ENCODE measurements at regions not wholly inside any gene's neighbourhood (a gene's known extent, or its start where the extent isn't known, plus 50 kb on each side); places are given as distances from the start of the nearest gene placed in this dataset.

DNA sequence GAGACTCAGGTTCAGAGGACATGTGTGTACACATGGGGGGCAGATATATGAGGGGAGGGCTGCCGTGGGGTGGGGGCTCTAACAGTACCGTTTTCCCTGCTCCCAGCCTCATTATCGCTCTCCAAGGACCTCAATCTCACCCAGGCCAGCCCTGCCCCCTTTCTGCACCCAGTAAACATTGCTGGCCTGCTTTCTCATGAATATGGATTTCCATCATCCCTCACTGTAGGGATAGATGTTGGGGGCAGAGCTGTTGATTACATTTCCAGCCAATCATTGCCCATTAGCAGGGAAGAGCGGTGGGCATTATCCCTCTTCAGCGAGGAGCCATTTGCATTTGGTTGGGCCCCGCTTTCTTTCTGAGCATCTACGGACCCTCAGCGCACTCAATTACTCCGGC is 273.8 kb downstream of the RPS6KC1 start:
- no peak overlapping the region for H3K4me3 Mint-ChIP-seq
- no peak for ATAC-seq (replicated peaks)
- H3K4me1 Mint-ChIP-seq: no peaks in the 10 kb centered on the region
- H3K27me3 Mint-ChIP-seq: no peaks in the 10 kb centered on the region
- no peaks in the 10 kb centered on the region for H3K9me3 Mint-ChIP-seq
- H3K27ac Mint-ChIP-seq: no peak overlapping the region
- no peak for DNase-seq
- no peaks in the 10 kb centered on the region for H3K36me3 Mint-ChIP-seq

DNA sequence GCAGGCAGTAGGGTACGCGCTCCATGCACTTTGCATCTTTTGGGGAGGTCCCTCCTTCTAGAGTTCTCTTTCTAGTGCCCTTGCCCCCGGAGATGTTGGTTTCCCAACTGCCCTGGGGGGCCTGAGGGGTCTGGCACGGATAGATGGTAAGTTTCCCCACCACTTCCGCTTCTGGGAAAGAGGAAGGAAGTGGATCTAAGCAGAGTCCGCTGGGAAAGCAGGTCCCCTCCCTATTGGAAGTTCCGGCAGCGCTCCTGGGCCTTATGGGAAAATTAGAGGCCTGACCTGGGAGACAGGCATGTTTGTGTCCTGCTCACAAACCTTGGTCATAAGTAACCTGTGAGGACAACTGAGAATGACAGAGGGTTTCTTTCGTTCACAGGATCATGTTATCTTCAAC is 274.4 kb downstream of the RPS6KC1 start:
- no peaks in the 10 kb centered on the region for H3K36me3 Mint-ChIP-seq
- DNase-seq (no peak), ATAC-seq (replicated peaks) (no peak)
- H3K4me3 Mint-ChIP-seq: no peak overlapping the region
- no peaks in the 10 kb centered on the region for H3K27me3 Mint-ChIP-seq
- no peak overlapping the region for H3K27ac Mint-ChIP-seq
- H3K4me1 Mint-ChIP-seq: no peaks in the 10 kb centered on the region
- H3K9me3 Mint-ChIP-seq: no peaks in the 10 kb centered on the region

DNA sequence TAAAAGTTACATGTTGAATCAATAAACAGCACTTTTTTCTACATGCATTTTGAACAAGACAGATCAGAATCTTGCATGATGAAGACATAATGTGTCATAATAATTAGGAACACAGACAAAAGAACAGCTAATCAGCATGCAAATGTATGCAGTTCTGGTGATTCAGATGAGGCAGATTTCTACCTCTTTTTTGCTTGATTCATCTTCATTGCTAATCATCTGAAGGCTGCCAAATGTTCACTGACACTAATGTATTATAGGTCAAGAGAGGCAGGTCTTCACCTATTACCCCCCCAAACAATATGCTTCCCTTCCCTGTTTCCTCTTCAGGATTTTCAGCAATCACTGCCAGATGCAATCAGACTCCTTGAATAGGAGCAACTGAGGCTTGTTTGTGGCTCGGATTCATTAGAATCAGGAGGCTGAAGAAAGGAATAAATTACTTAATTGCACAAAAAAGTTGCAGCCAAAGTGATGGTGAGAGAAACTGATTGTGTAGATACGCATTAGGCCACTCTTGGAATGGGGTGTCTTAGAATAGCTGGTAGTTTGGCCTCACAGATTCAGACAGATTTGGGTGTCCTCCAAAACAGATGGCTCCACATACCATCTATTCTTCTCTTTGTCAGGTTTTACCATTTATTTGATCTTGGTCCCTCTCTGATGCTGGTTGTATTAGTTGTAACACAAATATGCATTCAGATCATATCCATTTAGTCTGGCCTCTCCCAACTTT is 275.4 kb downstream of the RPS6KC1 start:
- no peaks in the 10 kb centered on the region for H3K27me3 Mint-ChIP-seq
- DNase-seq (no peak), ATAC-seq (replicated peaks) (no peak)
- no peaks in the 10 kb centered on the region for H3K36me3 Mint-ChIP-seq
- H3K27ac Mint-ChIP-seq: no peak overlapping the region
- H3K4me3 Mint-ChIP-seq: no peak overlapping the region
- H3K9me3 Mint-ChIP-seq: no peaks in the 10 kb centered on the region
- H3K4me1 Mint-ChIP-seq: no peaks in the 10 kb centered on the region

DNA sequence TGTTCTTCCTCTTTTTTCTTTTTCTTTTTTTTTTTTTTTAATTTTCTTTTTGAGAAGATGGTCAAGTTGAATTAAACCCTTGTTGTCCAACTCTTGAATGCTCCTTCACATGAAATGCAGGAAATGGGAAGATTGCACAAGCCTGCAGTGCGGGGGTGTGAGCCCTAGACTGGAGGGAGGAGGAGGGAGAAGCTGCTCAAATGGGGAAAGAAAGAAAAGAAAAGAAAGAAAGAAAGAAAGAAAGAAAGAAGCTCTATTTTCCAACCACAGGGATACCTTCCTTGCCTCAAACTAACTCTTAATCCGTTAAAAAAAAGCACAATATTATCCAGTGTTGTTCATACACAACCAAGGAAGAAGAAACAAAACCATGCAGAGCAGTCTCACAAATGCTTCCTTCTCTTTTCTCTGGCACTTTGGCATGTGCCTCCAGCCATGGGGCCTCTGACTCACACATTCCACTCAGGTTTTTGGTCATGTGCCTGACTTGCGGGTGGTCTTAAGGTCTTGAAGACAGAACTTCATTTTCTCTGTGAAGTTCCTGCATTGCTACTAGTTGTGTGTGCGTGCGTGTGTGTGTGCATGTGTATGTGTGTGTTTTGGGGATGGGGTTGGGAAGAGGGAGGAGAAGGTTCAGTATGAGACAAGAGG is 276.1 kb downstream of the RPS6KC1 start:
- Mint-ChIP-seq H3K27me3 (no peaks in the 10 kb centered on the region), H3K9me3 (no peaks in the 10 kb centered on the region), H3K4me1 (no peaks in the 10 kb centered on the region), H3K36me3 (no peaks in the 10 kb centered on the region), H3K4me3 (no peak overlapping the region), H3K27ac (no peak overlapping the region)
- ATAC-seq (replicated peaks) (no peak), DNase-seq (no peak)

DNA sequence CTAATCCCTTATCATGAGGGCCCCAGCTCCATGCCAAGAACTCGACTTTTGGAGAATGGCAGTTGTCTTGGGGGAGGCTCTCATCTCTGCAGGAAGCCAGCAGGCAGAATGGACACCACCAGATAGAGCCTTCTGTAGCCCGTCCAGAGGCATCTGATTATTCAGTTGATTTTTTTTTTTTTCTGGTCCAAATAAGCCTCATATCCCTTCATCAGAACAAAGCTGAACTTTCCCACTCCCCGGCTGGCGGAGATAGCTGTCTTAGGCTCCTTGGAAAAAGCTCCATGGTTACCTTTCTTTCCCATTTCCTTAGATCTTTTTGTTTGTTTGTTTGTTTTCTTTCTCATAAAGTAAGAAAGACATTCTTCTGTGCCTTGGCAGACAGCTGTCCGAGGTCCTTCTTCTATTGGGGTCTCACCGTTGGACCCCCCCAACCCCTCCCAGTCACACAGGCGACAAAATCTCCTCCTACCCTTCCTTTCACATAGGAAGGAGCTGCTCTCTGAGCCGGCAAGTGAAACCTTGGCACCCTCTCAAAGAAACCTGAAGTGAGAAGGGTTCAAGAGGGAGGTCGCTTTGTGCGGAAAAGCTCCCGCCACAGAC is 278.5 kb downstream of the RPS6KC1 start:
- H3K4me1 Mint-ChIP-seq: no peaks in the 10 kb centered on the region
- ATAC-seq (replicated peaks) (no peak), DNase-seq (no peak)
- no peak overlapping the region for H3K4me3 Mint-ChIP-seq
- no peaks in the 10 kb centered on the region for H3K36me3 Mint-ChIP-seq
- no peak overlapping the region for H3K27ac Mint-ChIP-seq
- H3K27me3 Mint-ChIP-seq: no peaks in the 10 kb centered on the region
- no peaks in the 10 kb centered on the region for H3K9me3 Mint-ChIP-seq

DNA sequence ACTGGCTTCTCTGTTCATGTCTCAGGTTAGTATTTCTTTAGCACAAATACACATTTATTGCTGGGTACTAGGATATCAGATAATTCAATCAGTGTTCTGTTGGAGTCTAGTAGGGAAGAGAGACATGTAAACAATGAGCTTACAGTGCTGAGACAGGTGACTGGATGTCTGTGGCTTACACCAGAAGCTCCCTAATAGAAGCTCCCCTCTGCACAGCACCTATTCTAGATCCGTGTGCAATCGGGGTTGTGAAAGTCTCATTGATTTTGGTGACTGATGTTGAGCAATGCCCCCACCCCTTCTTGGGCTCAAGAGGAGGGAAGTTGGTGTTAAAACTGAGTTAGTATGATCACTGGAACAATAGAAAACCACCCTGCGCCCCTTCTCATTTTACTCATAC is 279.2 kb downstream of the RPS6KC1 start:
- H3K27me3 Mint-ChIP-seq: no peaks in the 10 kb centered on the region
- no peaks in the 10 kb centered on the region for H3K4me1 Mint-ChIP-seq
- ATAC-seq (replicated peaks) (no peak), DNase-seq (no peak)
- H3K36me3 Mint-ChIP-seq: no peaks in the 10 kb centered on the region
- H3K4me3 Mint-ChIP-seq: no peak overlapping the region
- H3K9me3 Mint-ChIP-seq: no peaks in the 10 kb centered on the region
- no peak overlapping the region for H3K27ac Mint-ChIP-seq

DNA sequence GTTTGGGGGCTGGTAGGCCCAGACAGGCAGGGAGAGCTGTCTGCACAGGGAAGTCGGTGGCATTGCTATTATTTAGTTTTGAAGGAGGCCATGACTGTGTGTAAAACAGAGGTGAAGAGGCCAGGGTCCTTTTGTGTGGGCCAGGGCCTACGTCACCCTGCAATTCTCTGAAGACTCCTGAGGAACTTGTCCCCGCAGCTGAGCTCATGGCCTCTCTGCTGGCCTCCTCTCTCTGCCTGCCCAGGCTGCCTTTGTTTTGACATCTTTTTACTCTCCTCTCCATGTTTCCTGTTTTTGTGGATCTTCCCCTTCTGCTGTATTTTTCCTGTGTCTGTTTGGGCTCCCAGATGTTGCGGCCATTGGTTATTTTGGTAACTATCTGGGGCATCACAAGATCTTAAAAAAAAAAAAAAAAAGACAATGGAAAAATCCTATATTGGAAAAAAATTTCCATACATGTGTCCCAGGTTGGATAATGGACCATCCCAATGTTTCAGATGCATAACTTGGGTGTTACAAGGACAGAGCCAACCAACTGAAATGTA is 280.7 kb downstream of the RPS6KC1 start:
- Mint-ChIP-seq H3K27ac (no peak overlapping the region), H3K9me3 (no peaks in the 10 kb centered on the region), H3K36me3 (no peaks in the 10 kb centered on the region), H3K4me1 (no peaks in the 10 kb centered on the region), H3K4me3 (no peak overlapping the region), H3K27me3 (no peaks in the 10 kb centered on the region)
- DNase-seq (no peak), ATAC-seq (replicated peaks) (no peak)

DNA sequence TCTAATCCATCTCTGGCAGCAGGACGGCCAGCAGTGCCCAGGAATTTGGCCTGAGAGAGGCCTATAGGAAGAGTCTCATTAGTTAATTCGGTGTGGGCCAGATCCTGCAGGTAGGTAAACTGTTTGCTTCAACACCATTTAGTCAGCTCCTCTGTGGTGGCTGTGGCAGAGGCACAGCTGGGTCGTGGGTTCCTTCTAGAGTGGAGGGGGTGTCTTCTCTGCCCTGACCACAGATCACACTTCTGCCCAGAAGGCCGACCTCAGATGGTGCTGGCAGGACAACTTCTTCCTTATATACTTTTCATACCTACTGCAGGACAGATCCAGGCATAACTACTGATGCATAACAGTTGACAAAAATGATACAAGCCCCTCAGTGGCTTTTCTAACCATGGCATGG is 281.4 kb downstream of the RPS6KC1 start:
- Mint-ChIP-seq H3K4me3 (no peak overlapping the region), H3K27me3 (no peaks in the 10 kb centered on the region), H3K36me3 (no peaks in the 10 kb centered on the region), H3K4me1 (no peaks in the 10 kb centered on the region), H3K9me3 (no peaks in the 10 kb centered on the region), H3K27ac (no peak overlapping the region)
- no peak for ATAC-seq (replicated peaks)
- DNase-seq: no peak

DNA sequence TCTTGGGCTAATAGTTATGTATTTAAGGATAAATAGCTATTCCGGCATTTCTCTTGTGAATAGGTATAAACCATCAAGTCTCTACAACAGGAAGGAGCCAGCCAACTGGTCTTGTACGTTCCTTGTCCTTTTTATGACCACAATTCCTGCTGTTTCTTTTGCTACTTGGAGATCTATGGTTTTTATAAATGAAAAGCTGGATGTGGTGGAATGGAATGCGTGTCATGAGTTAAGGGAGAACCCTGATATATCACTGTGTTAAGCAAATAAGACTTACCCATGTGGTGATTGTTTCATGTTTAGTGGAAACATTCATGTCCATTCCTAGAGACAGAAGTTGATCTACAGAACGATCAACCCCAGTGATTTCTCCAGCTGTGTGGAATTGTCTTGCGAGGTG is 282.1 kb downstream of the RPS6KC1 start:
- H3K27ac Mint-ChIP-seq: no peak overlapping the region
- H3K36me3 Mint-ChIP-seq: no peaks in the 10 kb centered on the region
- no peak for ATAC-seq (replicated peaks)
- DNase-seq: no peak
- H3K4me3 Mint-ChIP-seq: no peak overlapping the region
- no peaks in the 10 kb centered on the region for H3K4me1 Mint-ChIP-seq
- no peaks in the 10 kb centered on the region for H3K9me3 Mint-ChIP-seq
- H3K27me3 Mint-ChIP-seq: no peaks in the 10 kb centered on the region

DNA sequence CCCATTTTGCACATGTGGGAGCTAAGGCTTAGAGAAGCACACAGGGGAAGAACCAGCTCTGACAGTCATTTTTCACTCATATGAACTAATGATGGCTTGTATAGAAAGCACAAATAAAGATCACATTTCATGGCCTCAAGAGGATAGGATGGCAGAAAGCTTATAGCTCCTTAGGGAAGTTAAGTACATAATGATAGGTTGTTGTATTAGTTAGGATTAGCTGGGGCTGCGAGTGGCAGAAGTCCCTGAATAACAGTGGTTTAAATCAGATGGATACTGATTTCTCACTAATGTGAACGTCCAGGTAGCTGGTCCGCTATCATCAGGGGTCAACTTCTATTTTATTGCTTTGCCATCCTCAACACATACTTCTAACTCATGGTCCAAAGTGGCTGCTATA is 284.0 kb downstream of the RPS6KC1 start:
- Mint-ChIP-seq H3K36me3 (no peaks in the 10 kb centered on the region), H3K9me3 (no peaks in the 10 kb centered on the region), H3K4me3 (no peak overlapping the region), H3K27ac (no peak overlapping the region), H3K27me3 (no peaks in the 10 kb centered on the region), H3K4me1 (no peaks in the 10 kb centered on the region)
- DNase-seq (no peak), ATAC-seq (replicated peaks) (no peak)

DNA sequence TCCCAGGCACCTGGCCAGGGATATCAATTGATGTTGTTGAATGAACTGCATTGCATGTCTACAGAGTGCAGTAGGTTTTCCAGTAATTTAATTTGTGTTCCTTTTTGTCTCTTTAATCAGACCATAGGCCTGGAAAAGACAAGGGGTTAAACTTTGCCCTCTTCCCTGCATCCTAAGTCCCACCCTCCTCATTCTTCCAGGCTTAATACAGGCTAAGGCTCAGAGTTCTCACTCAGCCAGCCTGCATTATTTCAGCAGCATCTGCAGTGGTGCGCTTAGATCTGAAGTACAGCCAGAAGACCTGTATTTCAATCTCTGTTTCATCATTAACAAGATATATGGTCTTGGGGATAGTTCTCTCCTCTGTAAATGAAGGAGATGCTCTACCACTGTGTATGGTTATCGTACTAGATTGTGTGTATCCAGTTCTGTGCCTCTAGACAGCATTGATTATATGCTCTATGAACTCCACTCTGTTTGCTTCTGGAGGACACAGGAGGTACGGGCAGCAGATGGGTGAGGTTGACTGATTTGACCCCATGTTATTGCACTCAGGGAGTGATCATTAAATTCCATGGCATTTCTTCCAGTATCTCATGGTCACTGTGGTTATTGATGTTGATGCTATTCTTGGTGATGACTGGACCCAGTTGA is 286.1 kb downstream of the RPS6KC1 start:
- peaks cover 2 to 3% of the 10 kb centered on the region in 2 donors for H3K9me3 Mint-ChIP-seq

DNA sequence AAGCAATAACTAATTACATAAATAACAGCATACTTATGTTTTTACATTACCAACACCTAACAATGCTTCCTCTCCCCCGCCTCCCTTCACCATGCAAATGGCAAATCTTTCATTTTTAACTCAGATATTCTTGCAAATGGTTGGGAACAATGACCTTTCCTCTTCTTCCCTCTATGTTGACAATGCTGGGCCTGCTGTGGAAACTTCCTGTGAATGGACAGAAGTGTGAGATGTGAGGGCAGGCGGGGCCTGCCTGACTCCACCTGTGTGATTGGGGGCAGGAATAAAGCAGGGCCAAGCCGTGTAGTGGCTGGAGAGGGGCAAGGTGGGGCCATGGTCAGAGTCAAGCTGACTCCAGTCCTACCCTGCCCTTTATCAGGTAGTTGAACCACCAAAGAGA is 289.6 kb downstream of the RPS6KC1 start:
- no peak for ATAC-seq (replicated peaks)
- H3K4me1 Mint-ChIP-seq: no peaks in the 10 kb centered on the region
- no peaks in the 10 kb centered on the region for H3K27me3 Mint-ChIP-seq
- no peak overlapping the region for H3K27ac Mint-ChIP-seq
- no peak overlapping the region for H3K4me3 Mint-ChIP-seq
- peaks cover 3 to 4% of the 10 kb centered on the region in 2 donors for H3K9me3 Mint-ChIP-seq
- DNase-seq: no peak
- H3K36me3 Mint-ChIP-seq: peaks cover 0 to 2% of the 10 kb centered on the region in 2 donors

More for the DNA sequence above, 286.1 kb downstream of the RPS6KC1 start:
- Mint-ChIP-seq H3K27ac (no peak overlapping the region), H3K36me3 (no peaks in the 10 kb centered on the region), H3K27me3 (no peaks in the 10 kb centered on the region), H3K4me3 (no peak overlapping the region), H3K4me1 (no peaks in the 10 kb centered on the region)
- no peak for ATAC-seq (replicated peaks)
- no peak for DNase-seq

DNA sequence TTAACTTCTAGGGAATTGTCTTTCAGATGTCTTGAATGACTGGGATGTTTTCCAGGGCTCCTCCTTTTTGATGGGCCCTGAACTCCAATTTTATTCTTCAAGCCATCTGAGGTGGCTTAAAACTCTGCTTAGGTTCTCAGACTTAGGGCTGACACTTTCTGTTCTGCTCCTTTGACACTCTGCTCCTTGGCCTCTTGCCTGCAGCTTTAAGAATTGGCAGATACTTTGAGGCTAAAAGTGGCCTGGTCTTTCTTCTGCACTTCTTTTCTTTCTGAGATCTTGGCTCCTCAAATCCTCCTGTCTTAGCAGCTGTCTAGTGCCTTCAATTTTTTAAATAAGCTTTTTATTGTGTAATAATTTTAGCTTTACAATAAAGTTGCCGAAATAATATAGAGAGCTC is 294.6 kb downstream of the RPS6KC1 start:
- H3K27ac Mint-ChIP-seq: no peak overlapping the region
- DNase-seq (no peak), ATAC-seq (replicated peaks) (no peak)
- H3K4me3 Mint-ChIP-seq: no peak overlapping the region
- peaks cover 0 to 2% of the 10 kb centered on the region in 2 donors for H3K36me3 Mint-ChIP-seq
- peaks cover 0 to 12% of the 10 kb centered on the region in 2 donors for H3K27me3 Mint-ChIP-seq
- no peaks in the 10 kb centered on the region for H3K4me1 Mint-ChIP-seq
- H3K9me3 Mint-ChIP-seq: peaks cover 3 to 4% of the 10 kb centered on the region in 2 donors

DNA sequence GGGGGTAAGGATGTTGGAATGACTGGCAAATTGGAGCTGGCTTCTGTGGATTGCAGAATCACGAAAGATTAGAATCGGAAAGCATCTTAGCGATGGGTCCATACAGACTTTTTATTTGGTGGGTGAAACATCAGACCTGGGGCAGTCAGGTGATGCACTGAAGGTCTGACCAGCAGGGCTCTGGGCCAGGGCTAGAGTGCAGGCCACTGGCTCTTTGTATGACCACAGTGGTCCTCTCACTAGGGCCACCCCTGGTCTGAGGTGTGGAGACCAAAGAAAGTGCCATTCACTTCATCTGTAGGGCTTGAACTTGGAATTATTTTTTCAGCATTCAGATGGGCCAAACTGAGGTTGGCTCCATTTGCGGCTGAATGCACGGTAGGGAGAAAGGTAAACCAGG is 306.4 kb downstream of the RPS6KC1 start:
- Mint-ChIP-seq H3K27ac (no peak overlapping the region), H3K27me3 (no peaks in the 10 kb centered on the region), H3K9me3 (no peaks in the 10 kb centered on the region), H3K4me1 (no peaks in the 10 kb centered on the region), H3K4me3 (no peak overlapping the region), H3K36me3 (no peaks in the 10 kb centered on the region)
- DNase-seq (no peak), ATAC-seq (replicated peaks) (no peak)
